ENCODE measurements at regions not wholly inside any gene's neighbourhood (a gene's known extent, or its start where the extent isn't known, plus 50 kb on each side); places are given as distances from the start of the nearest gene placed in this dataset.

DNA sequence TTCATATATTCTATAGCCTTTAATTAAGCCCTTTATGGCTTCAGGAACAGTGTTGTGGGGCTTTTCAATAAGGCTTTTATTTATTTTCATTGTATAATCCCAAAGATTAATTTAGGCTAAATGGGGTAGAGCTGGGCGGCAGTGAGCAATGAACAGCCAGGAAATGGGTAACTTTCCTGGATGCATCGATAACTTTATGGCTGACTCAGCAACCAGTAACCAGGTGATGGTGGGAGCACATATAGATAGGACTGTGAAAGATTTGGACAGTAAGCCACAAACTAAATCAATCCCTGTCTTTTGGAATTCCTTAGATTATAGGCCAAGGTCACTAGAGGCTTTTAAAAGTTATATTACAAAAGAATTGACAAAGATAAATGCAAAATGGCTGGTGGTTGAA is 1260.6 kb upstream of the CELF4 start:
- no peak for TF ChIP-seq POLR2AphosphoS5 (IDR thresholded peaks at IDR 0.05)
- TF ChIP-seq POLR2A (IDR thresholded peaks at IDR 0.05): no peak
